Posterior cingulate gyrus (tissue), 11 donors: ENCODE measurements at regions not wholly inside any gene's neighbourhood (a gene's known extent, or its start where the extent isn't known, plus 50 kb on each side); places are given as distances from the start of the nearest gene placed in this dataset.
A peak's percentile ranks its signal among the peaks of the same experiment; 100 is the strongest.
"Not testable (repeated sequence)": the region's sequence is repeated elsewhere in the genome, so short reads cannot be mapped to it uniquely, and the experiment has no call there.

Source experiments
- DNase-seq, 10 donors: peaks; one replicate each; pipeline versions ENCODE4 v3.0.0 to v3.0.0-alpha.2; 2020 to 2021; ENCODE audit warnings: mixed read lengths in 3 of 10
- intact Hi-C: fragments of 100-400 bp; cut with DNase I; formaldehyde crosslinking; loops from one replicate; pipeline ENCODE4 v1.15.1; 2023

- intact Hi-C loops = no loop called here
- no peak for DNase-seq
Observed at GRCh38 chr5:164518067-164518740, 1012.8 kb downstream of the MAT2B start.

- no peak for DNase-seq
Observed at GRCh38 chr5:164518741-164519080, 1013.3 kb downstream of the MAT2B start.

GRCh38 chr5:164532235-164532900 lies 1026.9 kb downstream of the MAT2B start:
- DNase-seq = peak in 1 of 10 donors; percentile 38
- intact Hi-C loops = no loop called here

More at GRCh38 chr5:164518741-164519080, 1013.3 kb downstream of the MAT2B start:
- intact Hi-C loops = no loop called here

GRCh38 chr5:164533426-164533825 lies 1028.0 kb downstream of the MAT2B start:
- DNase-seq = peak in 1 of 10 donors; percentile 38

GRCh38 chr5:164540174-164540573 lies 1034.8 kb downstream of the MAT2B start:
- DNase-seq = no peak
- intact Hi-C loops = no loop called here

More at GRCh38 chr5:164533426-164533825, 1028.0 kb downstream of the MAT2B start:
- intact Hi-C loops = not testable (repeated sequence)

- intact Hi-C loops = no loop called here
- DNase-seq = no peak
Observed at GRCh38 chr5:164545507-164545906, 1040.1 kb downstream of the MAT2B start.

- intact Hi-C loops = no loop called here
- no peak for DNase-seq
Observed at GRCh38 chr5:164553851-164554250, 1048.4 kb downstream of the MAT2B start.

GRCh38 chr5:164555809-164556208 lies 1050.4 kb downstream of the MAT2B start:
- intact Hi-C loops = no loop called here
- no peak for DNase-seq

GRCh38 chr5:164560216-164560615 lies 1054.8 kb downstream of the MAT2B start:
- intact Hi-C loops = no loop called here
- DNase-seq = no peak

- intact Hi-C loops = no loop called here
- DNase-seq = no peak
Observed at GRCh38 chr5:164561933-164562872, 1056.8 kb downstream of the MAT2B start.

GRCh38 chr5:164563370-164563769 lies 1058.0 kb downstream of the MAT2B start:
- intact Hi-C loops = no loop called here

GRCh38 chr5:164573397-164573796 lies 1068.0 kb downstream of the MAT2B start:
- DNase-seq = no peak
- intact Hi-C loops = no loop called here

More at GRCh38 chr5:164563370-164563769, 1058.0 kb downstream of the MAT2B start:
- no peak for DNase-seq

- intact Hi-C loops = no loop called here
- DNase-seq = no peak
Observed at GRCh38 chr5:164577201-164577600, 1071.8 kb downstream of the MAT2B start.

- intact Hi-C loops = no loop called here
Observed at GRCh38 chr5:164577742-164578141, 1072.3 kb downstream of the MAT2B start.

GRCh38 chr5:164578401-164578800 lies 1073.0 kb downstream of the MAT2B start:
- intact Hi-C loops = no loop called here
- DNase-seq = no peak

More at GRCh38 chr5:164577742-164578141, 1072.3 kb downstream of the MAT2B start:
- DNase-seq = no peak

GRCh38 chr5:164578911-164579310 lies 1073.5 kb downstream of the MAT2B start:
- intact Hi-C loops = no loop called here
- DNase-seq = no peak

- DNase-seq = no peak
- intact Hi-C loops = no loop called here
Observed at GRCh38 chr5:164580155-164580554, 1074.7 kb downstream of the MAT2B start.

- intact Hi-C loops = no loop called here
- DNase-seq = no peak
Observed at GRCh38 chr5:164581889-164582288, 1076.5 kb downstream of the MAT2B start.

- no peak for DNase-seq
- intact Hi-C loops = no loop called here
Observed at GRCh38 chr5:164593982-164594381, 1088.6 kb downstream of the MAT2B start.

GRCh38 chr5:164597293-164597900 lies 1092.0 kb downstream of the MAT2B start:
- intact Hi-C loops = no loop called here
- no peak for DNase-seq

- no peak for DNase-seq
- intact Hi-C loops = no loop called here
Observed at GRCh38 chr5:164600274-164600673, 1094.9 kb downstream of the MAT2B start.
